ENCODE measurements at regions not wholly inside any gene's neighbourhood (a gene's known extent, or its start where the extent isn't known, plus 50 kb on each side); places are given as distances from the start of the nearest gene placed in this dataset.

DNA sequence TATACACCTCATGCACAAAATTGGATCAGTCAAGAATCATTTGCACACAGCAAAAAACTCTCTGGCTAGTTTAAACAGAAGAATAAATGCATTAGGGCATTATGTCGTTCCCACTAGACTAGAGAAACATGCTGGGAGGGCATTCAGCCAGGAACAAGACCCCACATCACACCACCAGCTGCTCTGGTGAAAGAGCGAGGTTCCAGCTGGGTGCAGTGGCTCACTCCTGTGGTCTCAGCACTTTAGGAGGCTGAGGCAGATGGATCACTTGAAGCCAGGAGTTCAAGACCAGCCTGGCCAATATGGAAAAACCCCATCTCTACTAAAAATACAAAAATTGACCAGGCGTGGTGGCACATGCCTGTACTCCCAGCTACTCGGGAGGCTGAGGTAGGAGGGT lies 52.1 kb upstream of the BACE2 start:
- no peak for DNase-seq (ENCODE audit: extremely low spot score)
- no peak for TF ChIP-seq FOXA1 (IDR thresholded peaks at IDR 0.05)
- no peak for TF ChIP-seq TARDBP (IDR thresholded peaks at IDR 0.05)
- TF ChIP-seq FOXK2 (IDR thresholded peaks at IDR 0.05), result no peak
- no peak for TF ChIP-seq SUZ12 (IDR thresholded peaks at IDR 0.05)
- TF ChIP-seq CTBP1 (IDR thresholded peaks at IDR 0.05; ENCODE audit: borderline replicate concordance), result no peak
- no peak for TF ChIP-seq ZNF384 (IDR thresholded peaks at IDR 0.05)
- no peak for TF ChIP-seq NFRKB (IDR thresholded peaks at IDR 0.05)
- ChIA-PET POLR2A (no interaction called here), CTCF (no interaction called here)

Data from HEK293T (cell line).